A549 (cell line): ENCODE measurements at regions not wholly inside any gene's neighbourhood (a gene's known extent, or its start where the extent isn't known, plus 50 kb on each side); places are given as distances from the start of the nearest gene placed in this dataset.

Source experiments
- EP300 ChIP-seq, 2 experiments: fragments of >200 bp; sonication (Bioruptor Twin); formaldehyde crosslinking; IDR thresholded peaks; 2 replicates in 1 of 2; 3 replicates in 1 of 2; pipeline ENCODE4 v1.6.1; 2016 to 2017
- HMGXB4 ChIP-seq: fragments of 250-450 bp; sonication (Bioruptor Pico); IDR thresholded peaks from 2 replicates; pipeline ENCODE4 v1.5.0; 2021; ENCODE audit warnings: mild to moderate bottlenecking, moderate library complexity, borderline replicate concordance

- TF ChIP-seq EP300 (IDR thresholded peaks at IDR 0.05) = no peak
- no peak for TF ChIP-seq HMGXB4 (CRISPR knock-in tag)
Measured at GRCh38 chr13:65725006-65725405, 1505.1 kb downstream of the PCDH9 start.
